Spleen (tissue), 11 donors: ENCODE measurements at regions not wholly inside any gene's neighbourhood (a gene's known extent, or its start where the extent isn't known, plus 50 kb on each side); places are given as distances from the start of the nearest gene placed in this dataset.

Source experiments
- DNase-seq: peaks from one replicate; pipeline ENCODE4 v3.0.0-alpha.2; 2020
- H3K27ac ChIP-seq, 8 donors: fragments of 200-600 bp; sonication (generic) in 7 of 8; 1 replicate in 4 of 8; 2 replicates in 4 of 8; pipeline versions ENCODE4 v1.5.0 to v1.8.0; 2016 to 2021; ENCODE audit warnings: inconsistent platforms in 4 of 8, mild to moderate bottlenecking in 4 of 8, moderate library complexity in 1 of 8
- H3K27me3 ChIP-seq, 7 donors: fragments of 200-600 bp; sonication (generic) in 6 of 7; replicated peaks in 1 of 7; 1 replicate in 4 of 7; 2 replicates in 3 of 7; pipeline versions ENCODE4 v1.5.0 to v1.8.0; 2016 to 2021; ENCODE audit warnings: inconsistent platforms in 3 of 7, mild to moderate bottlenecking in 1 of 7
- H3K36me3 ChIP-seq, 6 donors: fragments of 200-600 bp; sonication (generic) in 5 of 6; 1 replicate in 4 of 6; 2 replicates in 2 of 6; pipeline versions ENCODE4 v1.5.0 to v1.8.0; 2016 to 2021; ENCODE audit warnings: inconsistent platforms in 2 of 6
- H3K4me1 ChIP-seq, 6 donors: fragments of 200-600 bp; sonication (generic) in 5 of 6; 1 replicate in 3 of 6; 2 replicates in 3 of 6; pipeline versions ENCODE4 v1.5.0 to v1.8.0; 2016 to 2021; ENCODE audit warnings: inconsistent platforms in 3 of 6
- H3K4me3 ChIP-seq, 8 donors: fragments of 200-600 bp; sonication (generic) in 7 of 8; 1 replicate in 4 of 8; 2 replicates in 4 of 8; pipeline versions ENCODE4 v1.5.0 to v1.8.0; 2016 to 2021; ENCODE audit warnings: inconsistent platforms in 4 of 8, mild to moderate bottlenecking in 4 of 8, moderate library complexity in 2 of 8
- H3K9me3 ChIP-seq, 8 donors: fragments of 200-600 bp; sonication (generic) in 7 of 8; 1 replicate in 4 of 8; 2 replicates in 4 of 8; pipeline versions ENCODE4 v1.5.0 to v1.8.0; 2016 to 2021; ENCODE audit warnings: inconsistent platforms in 4 of 8
- CTCF ChIP-seq, 11 experiments: fragments of 200-600 bp in 7 of 11; fragments of 450-650 bp in 4 of 11; sonication (generic) in 4 of 11; IDR thresholded peaks in 8 of 11; conservative IDR thresholded peaks in 3 of 11; 1 replicate in 7 of 11; 2 replicates in 4 of 11; pipeline versions ENCODE4 v1.4.0 to v1.8.0; 2016 to 2021; ENCODE audit warnings: antibody characterized with exemption in 11 of 11, inconsistent platforms in 4 of 11, mild to moderate bottlenecking in 1 of 11
- POLR2A ChIP-seq, 3 donors: fragments of 450-650 bp; IDR thresholded peaks; one replicate each; pipeline ENCODE4 v1.5.1; 2017; ENCODE audit warnings: antibody characterized with exemption in 3 of 3, mild to moderate bottlenecking in 1 of 3
- POLR2AphosphoS5 ChIP-seq, 3 donors: sonication (generic); formaldehyde crosslinking; IDR thresholded peaks; one replicate each; pipeline ENCODE4 v1.5.1; 2017; ENCODE audit warnings: antibody characterized with exemption in 3 of 3
- WGBS, 5 donors: extraction: QIAGEN DNeasy Blood & Tissue Kit in 3 of 5; methylation state at CpG; one replicate each; pipeline versions ENCODE4 v1.1.5 to v1.1.7; 2013 to 2018; 5-methylcytosine and 5-hydroxymethylcytosine counted together
- intact Hi-C: fragments of 100-400 bp; cut with DNase I; formaldehyde crosslinking; loops from one replicate; pipeline ENCODE4 v1.15.0; 2023; ENCODE audit warnings: low total_unique reads
- donor health status: healthy with polysubstance abuse.
- donor health status: DM: no; HTN: no; CAD: no; lungs with moderate emphysema.
- donor health status: DM: no; HTN: no; CAD: no.
- donor health status: Bipolar disorder and iron deficiency.
- donor health status: healthy.
- donor health status: DM: no; HTN: no; CAD: no.
- donor health status: DM: yes; HTN: yes; CAD: no.

DNA sequence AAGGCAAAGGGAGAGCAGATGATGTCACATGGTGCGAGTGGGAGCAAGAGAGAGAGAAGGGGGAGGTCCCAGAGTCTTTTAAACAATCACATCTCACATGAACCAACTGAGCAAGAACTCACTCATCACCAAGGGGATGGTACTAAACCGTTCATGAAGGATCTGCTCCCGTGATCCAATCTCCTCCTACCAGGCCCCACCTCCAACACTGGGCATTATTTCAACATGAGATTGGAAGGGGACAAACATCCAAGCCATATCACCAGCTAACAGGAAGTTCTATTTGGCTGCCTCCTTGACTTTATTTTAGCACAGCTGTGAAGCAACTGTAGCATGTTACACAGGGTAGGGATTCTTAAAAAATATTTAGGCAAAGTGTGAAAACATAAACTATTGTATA lies 102.5 kb downstream of the DDIT4L start:
- no peak for DNase-seq
- WGBS, 5 donors, result 56 to 85% (median 67%) methylated on average over 3 of the region's 3 CpGs
- no peak overlapping the region for H3K4me3 ChIP-seq
- H3K27ac ChIP-seq, result no peak overlapping the region
- H3K36me3 ChIP-seq, result no peaks in the 10 kb centered on the region
- H3K9me3 ChIP-seq, result no peaks in the 10 kb centered on the region
- H3K27me3 ChIP-seq, result no peaks in the 10 kb centered on the region
- intact Hi-C loops, result no loop called here
- no peaks in the 10 kb centered on the region for H3K4me1 ChIP-seq
- TF ChIP-seq POLR2A (IDR thresholded peaks at IDR 0.05) (no peak), POLR2AphosphoS5 (IDR thresholded peaks at IDR 0.05) (no peak), CTCF (IDR thresholded peaks at IDR 0.05 in 8 of 11, conservative IDR thresholded peaks at IDR 0.05 in 3 of 11) (no peak)

DNA sequence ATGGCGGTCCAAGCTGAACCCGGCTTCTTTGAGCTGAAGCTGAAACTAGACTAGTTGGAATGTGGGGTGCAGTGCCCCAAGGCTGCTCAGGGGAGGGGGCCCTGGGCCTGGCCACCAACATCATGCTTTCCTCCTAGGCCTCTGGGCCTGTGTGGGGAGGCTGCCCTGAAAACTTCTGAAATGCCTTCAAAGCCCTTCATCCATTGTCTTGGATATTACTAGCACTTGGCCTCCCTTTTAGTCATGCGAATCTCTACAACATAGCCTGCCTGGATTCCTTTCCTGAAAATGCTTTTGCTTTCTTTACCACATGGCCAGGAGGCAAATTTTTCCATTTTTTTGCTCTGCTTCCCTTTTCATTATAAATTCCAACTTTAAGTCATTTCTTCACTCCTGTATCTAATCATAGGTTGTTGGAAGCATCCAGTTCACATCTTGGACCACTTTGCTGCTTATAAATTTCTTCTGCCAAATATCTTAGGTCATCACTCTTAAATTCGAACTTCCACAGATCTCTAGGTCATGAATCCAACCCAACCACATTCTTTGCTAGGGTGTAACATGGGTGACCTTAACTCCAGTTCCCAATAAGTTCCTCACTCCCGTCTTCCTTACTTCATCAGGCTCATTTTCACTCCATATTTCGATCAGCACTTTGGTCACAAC lies 103.4 kb downstream of the DDIT4L start:
- H3K4me1 ChIP-seq, result no peaks in the 10 kb centered on the region
- 80 to 90% (median 84%) methylated on average over 6 of the region's 6 CpGs for WGBS, 5 donors
- no peak overlapping the region for H3K27ac ChIP-seq
- H3K9me3 ChIP-seq, result no peaks in the 10 kb centered on the region
- intact Hi-C loops, result no loop called here
- no peaks in the 10 kb centered on the region for H3K36me3 ChIP-seq
- no peak overlapping the region for H3K4me3 ChIP-seq
- no peak for TF ChIP-seq POLR2AphosphoS5 (IDR thresholded peaks at IDR 0.05)
- TF ChIP-seq CTCF (IDR thresholded peaks at IDR 0.05 in 8 of 11, conservative IDR thresholded peaks at IDR 0.05 in 3 of 11), result no peak
- no peak for TF ChIP-seq POLR2A (IDR thresholded peaks at IDR 0.05)
- no peak for DNase-seq
- H3K27me3 ChIP-seq, result no peaks in the 10 kb centered on the region

- H3K36me3 ChIP-seq, result no peaks in the 10 kb centered on the region
- TF ChIP-seq POLR2AphosphoS5 (IDR thresholded peaks at IDR 0.05) (no peak), CTCF (IDR thresholded peaks at IDR 0.05 in 8 of 11, conservative IDR thresholded peaks at IDR 0.05 in 3 of 11) (no peak), POLR2A (IDR thresholded peaks at IDR 0.05) (no peak)
These were observed 105.4 kb downstream of the DDIT4L start for GRCh38 chr4:100084892-100085291.

DNA sequence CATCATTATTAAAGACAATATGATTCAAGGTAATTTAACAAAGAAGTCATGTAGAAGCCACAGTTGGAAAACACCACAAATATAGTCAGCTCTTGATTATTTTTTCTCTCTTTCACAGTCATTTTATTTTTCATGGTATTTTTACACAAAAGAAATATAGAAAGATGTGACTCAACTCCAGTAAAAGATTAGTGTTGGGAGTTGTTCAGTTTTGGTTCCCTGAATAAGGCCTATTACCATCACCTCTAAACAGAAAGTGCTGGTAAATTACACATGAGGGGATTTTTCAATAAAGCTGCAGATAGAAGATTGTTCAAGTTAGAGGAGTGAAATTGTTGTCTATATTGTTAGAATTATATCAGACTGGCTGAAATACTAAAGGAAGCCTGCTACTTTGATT lies 107.0 kb downstream of the DDIT4L start:
- DNase-seq, result no peak
- Histone ChIP-seq H3K9me3 (no peaks in the 10 kb centered on the region), H3K4me1 (no peaks in the 10 kb centered on the region), H3K36me3 (no peaks in the 10 kb centered on the region), H3K4me3 (no peak overlapping the region), H3K27me3 (no peaks in the 10 kb centered on the region), H3K27ac (no peak overlapping the region)
- TF ChIP-seq CTCF (IDR thresholded peaks at IDR 0.05 in 8 of 11, conservative IDR thresholded peaks at IDR 0.05 in 3 of 11) (no peak), POLR2A (IDR thresholded peaks at IDR 0.05) (no peak), POLR2AphosphoS5 (IDR thresholded peaks at IDR 0.05) (no peak)
- intact Hi-C loops, result no loop called here

More at GRCh38 chr4:100084892-100085291, 105.4 kb downstream of the DDIT4L start:
- H3K4me3 ChIP-seq, result no peak overlapping the region
- no peaks in the 10 kb centered on the region for H3K9me3 ChIP-seq
- DNase-seq, result no peak
- 63 to 78% (median 73%) methylated on average over 1 of the region's 1 CpG for WGBS, 5 donors
- H3K27me3 ChIP-seq, result no peaks in the 10 kb centered on the region
- intact Hi-C loops, result no loop called here
- no peak overlapping the region for H3K27ac ChIP-seq
- no peaks in the 10 kb centered on the region for H3K4me1 ChIP-seq
